Vagina (tissue), 2 donors: ENCODE measurements at regions not wholly inside any gene's neighbourhood (a gene's known extent, or its start where the extent isn't known, plus 50 kb on each side); places are given as distances from the start of the nearest gene placed in this dataset.

Experiments
- DNase-seq, 2 donors: peaks; one replicate each; pipeline ENCODE4 v3.0.0-alpha.2; 2017; ENCODE audit errors: extremely low spot score in 2 of 2
- H3K27ac ChIP-seq: fragments of 200-600 bp; sonication (generic); one replicate; pipeline ENCODE4 v1.5.1; 2019
- H3K27me3 ChIP-seq: fragments of 200-600 bp; sonication (generic); one replicate; pipeline ENCODE4 v1.5.1; 2019
- H3K36me3 ChIP-seq, 2 donors: fragments of 200-600 bp; sonication (generic); one replicate each; pipeline ENCODE4 v1.5.1; 2017 to 2019
- H3K4me1 ChIP-seq: fragments of 200-600 bp; sonication (generic); one replicate; pipeline ENCODE4 v1.5.1; 2019
- H3K4me3 ChIP-seq, 2 donors: fragments of 200-600 bp; sonication (generic); 1 replicate in 1 of 2; 2 replicates in 1 of 2; pipeline ENCODE4 v1.5.1; 2016 to 2019
- H3K9me3 ChIP-seq: fragments of 200-600 bp; sonication (generic); one replicate; pipeline ENCODE4 v1.5.1; 2019
- POLR2A ChIP-seq, 2 donors: fragments of 450-650 bp; IDR thresholded peaks; one replicate each; pipeline ENCODE4 v1.6.1; 2017; ENCODE audit warnings: antibody characterized with exemption in 2 of 2, mild to moderate bottlenecking in 2 of 2, moderate library complexity in 2 of 2
- POLR2AphosphoS5 ChIP-seq, 2 donors: sonication (generic); formaldehyde crosslinking; IDR thresholded peaks; one replicate each; pipeline ENCODE4 v1.9.0; 2017; ENCODE audit warnings: antibody characterized with exemption in 2 of 2, mild to moderate bottlenecking in 2 of 2, low read depth in 1 of 2; ENCODE audit not compliant: insufficient read depth in 1 of 2
- intact Hi-C: fragments of 100-400 bp; cut with DNase I; formaldehyde crosslinking; loops from one replicate; pipeline ENCODE4 v1.15.1; 2023
- TF ChIP-seq, protein P1 (sequence below), 3 experiments: fragments of 450-650 bp in 2 of 3; fragments of 200-600 bp in 1 of 3; sonication (generic) in 1 of 3; IDR thresholded peaks; one replicate each; pipeline ENCODE4 v1.5.1; 2017 to 2019; ENCODE audit warnings: antibody characterized with exemption in 3 of 3, mild to moderate bottlenecking in 2 of 3, moderate library complexity in 2 of 3

DNA sequence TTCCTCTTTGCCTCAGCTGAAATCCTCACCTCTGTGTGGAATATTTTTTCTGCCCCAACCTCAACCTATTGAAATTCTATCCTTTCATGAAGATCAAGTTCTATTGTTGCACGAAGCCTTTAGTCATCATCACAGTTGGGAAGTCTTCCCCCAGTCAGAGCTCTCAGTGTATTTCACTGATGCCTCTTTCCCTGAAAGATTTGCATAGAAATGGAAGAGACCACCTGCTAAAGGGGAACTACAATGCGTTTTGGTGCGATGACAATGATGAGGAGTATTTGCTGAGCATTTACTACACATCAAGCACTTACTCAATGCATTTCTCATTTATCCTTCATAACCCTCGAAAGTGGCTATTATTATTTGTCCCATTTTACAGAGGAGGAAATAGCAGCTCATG, 151.2 kb upstream of the KLF3 start:
- H3K4me3 ChIP-seq, result no peak overlapping the region
- intact Hi-C loops, result no loop called here
- H3K9me3 ChIP-seq, result no peaks in the 10 kb centered on the region
- no peak for DNase-seq
- no peaks in the 10 kb centered on the region for H3K27me3 ChIP-seq
- H3K4me1 ChIP-seq, result no peaks in the 10 kb centered on the region
- H3K27ac ChIP-seq, result no peak overlapping the region
- no peaks in the 10 kb centered on the region for H3K36me3 ChIP-seq
- TF ChIP-seq POLR2A (IDR thresholded peaks at IDR 0.05) (no peak), POLR2AphosphoS5 (IDR thresholded peaks at IDR 0.05; ENCODE audit: insufficient read depth in 1 of 2, low read depth in 1 of 2) (no peak)
- TF ChIP-seq, protein P1, sequence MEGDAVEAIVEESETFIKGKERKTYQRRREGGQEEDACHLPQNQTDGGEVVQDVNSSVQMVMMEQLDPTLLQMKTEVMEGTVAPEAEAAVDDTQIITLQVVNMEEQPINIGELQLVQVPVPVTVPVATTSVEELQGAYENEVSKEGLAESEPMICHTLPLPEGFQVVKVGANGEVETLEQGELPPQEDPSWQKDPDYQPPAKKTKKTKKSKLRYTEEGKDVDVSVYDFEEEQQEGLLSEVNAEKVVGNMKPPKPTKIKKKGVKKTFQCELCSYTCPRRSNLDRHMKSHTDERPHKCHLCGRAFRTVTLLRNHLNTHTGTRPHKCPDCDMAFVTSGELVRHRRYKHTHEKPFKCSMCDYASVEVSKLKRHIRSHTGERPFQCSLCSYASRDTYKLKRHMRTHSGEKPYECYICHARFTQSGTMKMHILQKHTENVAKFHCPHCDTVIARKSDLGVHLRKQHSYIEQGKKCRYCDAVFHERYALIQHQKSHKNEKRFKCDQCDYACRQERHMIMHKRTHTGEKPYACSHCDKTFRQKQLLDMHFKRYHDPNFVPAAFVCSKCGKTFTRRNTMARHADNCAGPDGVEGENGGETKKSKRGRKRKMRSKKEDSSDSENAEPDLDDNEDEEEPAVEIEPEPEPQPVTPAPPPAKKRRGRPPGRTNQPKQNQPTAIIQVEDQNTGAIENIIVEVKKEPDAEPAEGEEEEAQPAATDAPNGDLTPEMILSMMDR (IDR thresholded peaks at IDR 0.05), result no peak

DNA sequence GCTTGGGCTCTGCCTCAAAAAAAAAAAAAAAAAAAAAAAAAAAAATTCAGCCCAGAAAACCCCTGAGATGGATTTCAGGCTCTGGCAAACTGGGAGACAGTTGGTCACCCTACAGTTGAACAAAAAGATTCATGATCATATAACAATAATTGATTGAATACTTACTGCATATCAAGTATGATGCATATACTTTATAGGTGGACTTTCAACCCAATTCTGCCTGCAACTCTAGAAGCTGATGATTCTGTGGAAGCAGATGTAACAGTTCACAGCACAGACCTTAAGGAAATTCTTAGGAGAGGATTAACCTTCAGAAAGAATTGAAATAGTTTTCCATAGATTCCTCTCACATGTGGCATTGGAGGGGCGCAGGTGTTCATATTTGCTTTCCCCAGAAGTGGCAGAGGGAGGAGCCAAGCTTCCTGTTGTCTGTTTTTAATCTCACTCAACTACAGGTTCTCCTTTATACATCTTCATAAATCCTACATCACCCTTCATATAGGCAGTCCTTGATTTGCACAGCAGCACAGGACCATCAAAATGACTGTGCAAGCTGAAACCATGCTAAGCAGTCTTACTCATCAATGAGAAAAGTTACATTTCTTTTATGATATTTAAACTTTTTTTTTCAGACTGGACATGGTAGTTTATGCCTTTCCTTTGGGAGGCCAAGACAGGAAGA, 149.4 kb upstream of the KLF3 start:
- Histone ChIP-seq H3K4me1 (no peaks in the 10 kb centered on the region), H3K36me3 (no peaks in the 10 kb centered on the region), H3K4me3 (no peak overlapping the region), H3K27ac (no peak overlapping the region), H3K27me3 (no peaks in the 10 kb centered on the region), H3K9me3 (no peaks in the 10 kb centered on the region)
- DNase-seq, result no peak
- intact Hi-C loops, result no loop called here
- TF ChIP-seq, protein P1 (IDR thresholded peaks at IDR 0.05), result no peak
- no peak for TF ChIP-seq POLR2A (IDR thresholded peaks at IDR 0.05)
- no peak for TF ChIP-seq POLR2AphosphoS5 (IDR thresholded peaks at IDR 0.05; ENCODE audit: insufficient read depth in 1 of 2, low read depth in 1 of 2)

DNA sequence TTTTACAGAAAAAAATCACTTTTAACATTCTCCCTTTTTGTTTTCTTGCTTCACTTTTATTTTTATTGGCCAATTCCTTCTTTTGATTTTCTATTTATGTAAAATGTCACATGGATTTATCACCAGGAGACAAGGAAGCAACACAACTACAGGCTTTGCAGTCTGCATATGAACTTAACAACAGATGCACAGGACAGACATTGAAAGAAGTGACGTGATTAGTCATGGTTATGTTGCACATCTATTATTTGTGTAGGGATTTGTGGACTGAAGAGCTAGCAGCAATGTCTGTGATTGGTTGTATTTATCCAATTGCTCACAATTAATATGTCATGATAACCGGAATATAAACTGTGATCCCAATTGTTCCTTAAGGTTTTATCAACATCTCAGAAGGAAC, 147.8 kb upstream of the KLF3 start:
- intact Hi-C loops, result no loop called here
- DNase-seq, result no peak
- Histone ChIP-seq H3K4me1 (no peaks in the 10 kb centered on the region), H3K27me3 (no peaks in the 10 kb centered on the region), H3K9me3 (no peaks in the 10 kb centered on the region), H3K36me3 (no peaks in the 10 kb centered on the region), H3K4me3 (no peak overlapping the region), H3K27ac (no peak overlapping the region)
- no peak for TF ChIP-seq POLR2A (IDR thresholded peaks at IDR 0.05)
- TF ChIP-seq, protein P1 (IDR thresholded peaks at IDR 0.05), result no peak
- no peak for TF ChIP-seq POLR2AphosphoS5 (IDR thresholded peaks at IDR 0.05; ENCODE audit: insufficient read depth in 1 of 2, low read depth in 1 of 2)

DNA sequence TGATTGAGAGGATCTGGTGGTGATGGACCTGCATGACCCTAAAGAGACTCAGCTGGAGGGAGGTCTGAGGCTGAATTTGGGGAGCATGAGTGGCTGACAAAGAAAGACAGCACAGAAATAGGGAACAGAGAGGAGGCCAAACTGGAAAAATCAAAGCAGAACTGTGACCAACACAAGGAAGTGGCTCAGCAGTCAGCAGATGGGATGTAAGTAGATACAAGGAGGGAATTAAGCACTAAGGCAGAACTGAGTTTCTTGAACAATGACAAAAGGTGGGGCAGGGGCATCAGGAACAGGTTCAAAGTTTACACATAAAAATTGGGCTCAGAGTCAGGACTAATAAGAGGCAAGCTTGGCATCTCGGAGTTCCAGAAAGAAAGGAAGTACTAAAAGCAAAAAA, 144.3 kb upstream of the KLF3 start:
- Histone ChIP-seq H3K27me3 (no peaks in the 10 kb centered on the region), H3K4me3 (no peak overlapping the region), H3K9me3 (no peaks in the 10 kb centered on the region), H3K27ac (no peak overlapping the region), H3K36me3 (no peaks in the 10 kb centered on the region), H3K4me1 (no peaks in the 10 kb centered on the region)
- TF ChIP-seq, protein P1 (IDR thresholded peaks at IDR 0.05), result no peak
- TF ChIP-seq POLR2A (IDR thresholded peaks at IDR 0.05) (no peak), POLR2AphosphoS5 (IDR thresholded peaks at IDR 0.05; ENCODE audit: insufficient read depth in 1 of 2, low read depth in 1 of 2) (no peak)
- no peak for DNase-seq
- intact Hi-C loops, result no loop called here

DNA sequence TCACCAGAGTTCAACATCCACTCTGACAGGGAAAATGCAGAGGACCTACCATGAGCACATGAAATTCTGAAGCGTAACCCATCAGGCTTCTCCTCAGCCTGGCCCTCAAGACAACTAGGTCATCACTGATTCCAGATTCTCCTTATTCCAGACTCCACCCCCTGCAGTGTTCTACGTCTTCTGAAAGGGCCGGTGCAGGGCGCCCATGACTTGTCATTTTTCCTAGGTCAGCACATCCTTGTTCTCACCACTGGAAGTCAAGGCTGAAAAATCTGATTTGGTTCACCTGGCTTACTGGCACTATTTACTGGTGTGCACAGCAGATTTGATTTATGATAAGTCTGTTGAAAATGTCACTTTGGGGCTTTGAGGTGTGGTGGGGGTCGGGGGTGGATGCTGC, 140.9 kb upstream of the KLF3 start:
- intact Hi-C loops, result no loop called here
- Histone ChIP-seq H3K36me3 (no peaks in the 10 kb centered on the region), H3K4me1 (no peaks in the 10 kb centered on the region), H3K4me3 (no peak overlapping the region), H3K9me3 (no peaks in the 10 kb centered on the region), H3K27ac (no peak overlapping the region), H3K27me3 (no peaks in the 10 kb centered on the region)
- TF ChIP-seq, protein P1 (IDR thresholded peaks at IDR 0.05), result no peak
- TF ChIP-seq POLR2A (IDR thresholded peaks at IDR 0.05) (no peak), POLR2AphosphoS5 (IDR thresholded peaks at IDR 0.05; ENCODE audit: insufficient read depth in 1 of 2, low read depth in 1 of 2) (no peak)
- DNase-seq, result no peak
